H1 (cell line): ENCODE measurements at regions not wholly inside any gene's neighbourhood (a gene's known extent, or its start where the extent isn't known, plus 50 kb on each side); places are given as distances from the start of the nearest gene placed in this dataset.

Source experiments
- CTCF ChIA-PET: fragments of 300-600 bp; sonication (Branson Sonifier 250); formaldehyde crosslinking; loops from one replicate; lab custom pipeline; 2021; ENCODE audit not compliant: partially characterized antibody; lab: Charles Lee
- POLR2A ChIA-PET: fragments of 300-600 bp; sonication (Branson Sonifier 250); formaldehyde crosslinking; loops from one replicate; lab custom pipeline; 2021; ENCODE audit warnings: inconsistent platforms; ENCODE audit not compliant: partially characterized antibody; lab: Charles Lee
- DNase-seq, 2 experiments: peaks; one replicate each; pipeline versions ENCODE4 v3.0.0 to v3.0.0-alpha.2; 2010 to 2022; ENCODE audit warnings: low spot score in 2 of 2, low read depth in 1 of 2, mixed read lengths in 1 of 2
- FAIRE-seq: peaks from 2 replicates; lab custom pipeline; 2011; peaks lifted over from hg19 to GRCh38; lab: Jason Lieb, UNC
- H2AFZ ChIP-seq: 2 replicates; pipeline ENCODE4 v1.8.1; 2012; ENCODE audit warnings: low read length, inconsistent platforms
- H2AK5ac ChIP-seq: 2 replicates; pipeline ENCODE4 v1.6.1; 2013; ENCODE audit warnings: low read depth, low read length
- H2BK120ac ChIP-seq: replicated peaks from 2 replicates; pipeline ENCODE3; 2013; ENCODE audit warnings: low read depth, low read length, inconsistent platforms
- H2BK12ac ChIP-seq: 2 replicates; pipeline ENCODE4 v1.6.1; 2013; ENCODE audit warnings: low read depth, low read length
- H2BK15ac ChIP-seq: 2 replicates; pipeline ENCODE4 v1.6.1; 2013; ENCODE audit warnings: low read length
- H2BK20ac ChIP-seq: 2 replicates; pipeline ENCODE4 v1.6.1; 2013; ENCODE audit warnings: low read length
- H2BK5ac ChIP-seq: 2 replicates; pipeline ENCODE4 v1.6.1; 2013; ENCODE audit warnings: low read depth, low read length
- H3K14ac ChIP-seq: 2 replicates; pipeline ENCODE4 v1.6.1; 2013; ENCODE audit warnings: inconsistent platforms; ENCODE audit not compliant: insufficient read length
- H3K18ac ChIP-seq: 2 replicates; pipeline ENCODE4 v1.6.1; 2013; ENCODE audit warnings: low read length; ENCODE audit errors: extremely low read depth
- H3K23ac ChIP-seq: 2 replicates; pipeline ENCODE4 v1.6.1; 2013; ENCODE audit warnings: inconsistent platforms; ENCODE audit not compliant: insufficient read length
- H3K23me2 ChIP-seq: 2 replicates; pipeline ENCODE4 v1.6.1; 2013; ENCODE audit warnings: low read depth, low read length
- H3K27ac ChIP-seq: 2 replicates; pipeline ENCODE4 v1.6.1; 2011; ENCODE audit warnings: low read depth, low read length, inconsistent platforms
- H3K27me3 ChIP-seq, 4 experiments: replicated peaks in 1 of 4; 1 replicate in 1 of 4; 2 replicates in 3 of 4; pipeline versions ENCODE4 v1.6.1 to v1.8.1; 2011 to 2013; ENCODE audit warnings: low read length in 3 of 4, mild to moderate bottlenecking in 3 of 4, inconsistent platforms in 2 of 4, mixed read lengths in 2 of 4, moderate library complexity in 1 of 4; ENCODE audit not compliant: control insufficient read depth in 3 of 4, insufficient read depth in 3 of 4; ENCODE audit errors: extremely low read depth in 1 of 4
- H3K36me3 ChIP-seq, 4 experiments: 2 replicates each; pipeline versions ENCODE4 v1.6.1 to v1.8.1; 2011 to 2013; ENCODE audit warnings: mild to moderate bottlenecking in 4 of 4, low read length in 3 of 4, moderate library complexity in 2 of 4, control low read depth in 1 of 4, inconsistent platforms in 1 of 4; ENCODE audit not compliant: insufficient read depth in 4 of 4, control insufficient read depth in 2 of 4
- H3K4ac ChIP-seq: replicated peaks from 2 replicates; pipeline ENCODE3; 2013; ENCODE audit warnings: low read length, low read depth, mixed read lengths, inconsistent platforms; ENCODE audit not compliant: insufficient read length
- H3K4me1 ChIP-seq, 4 experiments: replicated peaks in 1 of 4; 1 replicate in 1 of 4; 2 replicates in 3 of 4; pipeline versions ENCODE4 v1.6.1 to v1.8.1; 2011 to 2013; ENCODE audit warnings: low read length in 3 of 4, inconsistent platforms in 2 of 4, mixed read lengths in 1 of 4; ENCODE audit not compliant: insufficient read depth in 4 of 4, control insufficient read depth in 3 of 4
- H3K4me2 ChIP-seq, 2 experiments: 2 replicates each; pipeline versions ENCODE4 v1.6.1 to v1.8.1; 2011 to 2013; ENCODE audit warnings: low read depth in 2 of 2, low read length in 2 of 2, control low read depth in 1 of 2, inconsistent platforms in 1 of 2, mild to moderate bottlenecking in 1 of 2; ENCODE audit not compliant: insufficient read depth in 1 of 2
- H3K4me3 ChIP-seq, 4 experiments: fragments of 200-600, 300-600 bp in 1 of 4; sonication (generic), shearing (Covaris generic), sonication (Bioruptor Twin) in 1 of 4; 2 replicates each; pipeline versions ENCODE4 v1.5.1 to v1.8.1; 2011 to 2016; ENCODE audit warnings: low read length in 4 of 4, low read depth in 3 of 4, control low read depth in 2 of 4, inconsistent platforms in 2 of 4, mild to moderate bottlenecking in 2 of 4, mixed read lengths in 1 of 4, moderate library complexity in 1 of 4; ENCODE audit not compliant: insufficient read depth in 2 of 4; ENCODE audit errors: extremely low read depth in 1 of 4
- H3K56ac ChIP-seq: replicated peaks from 2 replicates; pipeline ENCODE3; 2013; ENCODE audit warnings: low read depth, mild to moderate bottlenecking, mixed read lengths, low read length, inconsistent platforms; ENCODE audit not compliant: insufficient read length
- H3K79me1 ChIP-seq: 2 replicates; pipeline ENCODE4 v1.6.1; 2013; ENCODE audit warnings: low read depth, low read length, control low read depth
- H3K79me2 ChIP-seq, 2 experiments: 2 replicates each; pipeline versions ENCODE4 v1.6.1 to v1.8.1; 2012 to 2013; ENCODE audit warnings: low read length in 2 of 2, mild to moderate bottlenecking in 2 of 2, inconsistent platforms in 1 of 2; ENCODE audit not compliant: insufficient read depth in 2 of 2, control insufficient read depth in 1 of 2
- H3K9ac ChIP-seq, 4 experiments: replicated peaks in 1 of 4; 1 replicate in 1 of 4; 2 replicates in 3 of 4; pipeline versions ENCODE4 v1.6.1 to v1.8.1; 2011 to 2013; ENCODE audit warnings: low read depth in 3 of 4, low read length in 3 of 4, control low read depth in 2 of 4, mild to moderate bottlenecking in 2 of 4, moderate library complexity in 2 of 4, inconsistent platforms in 1 of 4; ENCODE audit errors: extremely low read depth in 1 of 4
- H3K9me3 ChIP-seq, 2 experiments: 2 replicates each; pipeline versions ENCODE4 v1.6.1 to v1.8.1; 2012 to 2013; ENCODE audit warnings: mild to moderate bottlenecking in 2 of 2, moderate library complexity in 2 of 2, control low read depth in 1 of 2, inconsistent platforms in 1 of 2, low read depth in 1 of 2, low read length in 1 of 2, mixed read lengths in 1 of 2; ENCODE audit not compliant: insufficient read depth in 2 of 2
- H4K20me1 ChIP-seq, 2 experiments: replicated peaks in 1 of 2; 2 replicates each; pipeline versions ENCODE3 to v1.8.1; 2011 to 2013; ENCODE audit warnings: inconsistent platforms in 2 of 2, low read length in 2 of 2, mild to moderate bottlenecking in 1 of 2; ENCODE audit not compliant: insufficient read depth in 2 of 2, control insufficient read depth in 1 of 2
- H4K5ac ChIP-seq: 2 replicates; pipeline ENCODE4 v1.6.1; 2013; ENCODE audit warnings: low read length, low read depth, mixed read lengths, inconsistent platforms; ENCODE audit not compliant: insufficient read length
- H4K8ac ChIP-seq: 2 replicates; pipeline ENCODE4 v1.8.0; 2013; ENCODE audit warnings: mild to moderate bottlenecking, moderate library complexity, low read length, inconsistent platforms; ENCODE audit not compliant: insufficient read depth; ENCODE audit errors: extremely low read depth
- H4K91ac ChIP-seq: replicated peaks from 2 replicates; pipeline ENCODE3; 2013; ENCODE audit warnings: low read length, mixed read lengths, inconsistent platforms; ENCODE audit not compliant: insufficient read length
- BCL11A ChIP-seq, 2 experiments: IDR thresholded peaks; one replicate each; pipeline ENCODE4 v1.6.1; 2011; ENCODE audit warnings: low read depth in 2 of 2, low read length in 2 of 2, mild to moderate bottlenecking in 2 of 2
- BRCA1 ChIP-seq: IDR thresholded peaks from 2 replicates; pipeline ENCODE4 v1.6.1; 2012; ENCODE audit warnings: low read depth, low read length, improper control_type of control experiment
- E2F6 ChIP-seq: IDR thresholded peaks from 2 replicates; pipeline ENCODE4 v1.6.1; 2012; ENCODE audit warnings: inconsistent platforms
- EGR1 ChIP-seq: IDR thresholded peaks from 2 replicates; pipeline ENCODE4 v1.6.1; 2011; ENCODE audit warnings: low read depth, low read length, borderline replicate concordance
- EP300 ChIP-seq, 2 experiments: IDR thresholded peaks; 1 replicate in 1 of 2; 2 replicates in 1 of 2; pipeline ENCODE4 v1.6.1; 2011 to 2012; ENCODE audit warnings: low read depth in 2 of 2, low read length in 2 of 2, mild to moderate bottlenecking in 2 of 2, borderline replicate concordance in 1 of 2, inconsistent platforms in 1 of 2, moderate library complexity in 1 of 2
- HDAC6 ChIP-seq: IDR thresholded peaks from one replicate; pipeline ENCODE4 v1.7.1; 2012; ENCODE audit warnings: low read depth, mild to moderate bottlenecking, inconsistent platforms, low read length, moderate library complexity
- KDM5A ChIP-seq: fragments of 200-600 bp; IDR thresholded peaks from 2 replicates; pipeline ENCODE4 v1.7.1; 2012; ENCODE audit warnings: mild to moderate bottlenecking, low read length, inconsistent platforms, mixed read lengths
- MAX ChIP-seq: IDR thresholded peaks from 2 replicates; pipeline ENCODE4 v1.6.1; 2012; ENCODE audit warnings: inconsistent platforms
- TAF1 ChIP-seq: IDR thresholded peaks from 2 replicates; pipeline ENCODE4 v1.6.1; 2011; ENCODE audit warnings: mild to moderate bottlenecking, low read depth, low read length
- TAF7 ChIP-seq: optimal IDR thresholded peaks from 2 replicates; pipeline ENCODE3; 2011; ENCODE audit warnings: low read depth, mild to moderate bottlenecking, inconsistent platforms, low read length, moderate library complexity, borderline replicate concordance
- TEAD4 ChIP-seq: IDR thresholded peaks from 2 replicates; pipeline ENCODE4 v1.6.1; 2012; ENCODE audit warnings: low read depth, low read length, inconsistent platforms, mixed read lengths
- USF2 ChIP-seq: IDR thresholded peaks from 2 replicates; pipeline ENCODE4 v1.6.1; 2011; ENCODE audit warnings: low read length, improper control_type of control experiment
- WGBS, 2 experiments: shearing (Covaris generic) in 1 of 2; methylation state at CpG; one replicate each; pipeline versions ENCODE4 v1.1.6 to v1.1.7; 2013 to 2015; ENCODE audit warnings: low lambda C conversion rate in 2 of 2, mixed read lengths in 2 of 2, inconsistent platforms in 1 of 2, low coverage in 1 of 2, missing lambda C conversion rate in 1 of 2; ENCODE audit not compliant: insufficient replicate concordance in 2 of 2, insufficient coverage in 1 of 2, insufficient read length in 1 of 2; ENCODE audit errors: extremely low coverage in 1 of 2, missing lambda C conversion rate in 1 of 2; 5-methylcytosine and 5-hydroxymethylcytosine counted together

GRCh38 chr18:27621236-27621890 is 436.3 kb upstream of the CHST9 start:
- Histone ChIP-seq H2BK12ac (no peak overlapping the region), H3K23ac (no peak overlapping the region), H3K79me2 (no peaks in the 10 kb centered on the region), H4K8ac (no peak overlapping the region), H3K4me1 (no peaks in the 10 kb centered on the region), H4K91ac (no peak overlapping the region), H3K36me3 (no peaks in the 10 kb centered on the region), H3K4me2 (no peak overlapping the region), H3K23me2 (no peaks in the 10 kb centered on the region), H2AFZ (no peak overlapping the region), H3K79me1 (no peaks in the 10 kb centered on the region), H3K9ac (no peak overlapping the region), H2BK5ac (no peak overlapping the region), H4K20me1 (no peaks in the 10 kb centered on the region), H3K9me3 (no peaks in the 10 kb centered on the region), H2BK20ac (no peak overlapping the region), H3K4me3 (no peak overlapping the region), H3K4ac (no peak overlapping the region), H4K5ac (no peak overlapping the region), H3K14ac (no peak overlapping the region), H2AK5ac (no peak overlapping the region), H3K18ac (no peak overlapping the region), H3K27ac (no peak overlapping the region), H2BK120ac (no peak overlapping the region), H3K56ac (no peak overlapping the region), H3K27me3 (no peaks in the 10 kb centered on the region), H2BK15ac (no peak overlapping the region)
- DNase-seq (no peak), FAIRE-seq (no peak)
- ChIA-PET CTCF (interaction anchor here (0.9 to 3.8 kb wide), 4 partner anchors 13 to 129 kb away, joined by 3 to 22 read pairs (median 4); no protein-coding TSS in a partner anchor), POLR2A (no interaction called here)
- 88% methylated on average over 2 of the region's 2 CpGs; no CpG with 5 or more reads in 1 of the 2 experiments for WGBS, 2 experiments
- TF ChIP-seq E2F6, result no peak
- no peak for TF ChIP-seq TAF1
- no peak for TF ChIP-seq TAF7
- TF ChIP-seq BCL11A (IDR thresholded peaks at IDR 0.05; ENCODE audit: low read depth in 2 of 2, low read length in 2 of 2), result no peak
- no peak for TF ChIP-seq TEAD4
- no peak for TF ChIP-seq BRCA1
- no peak for TF ChIP-seq EP300 (IDR thresholded peaks at IDR 0.05; ENCODE audit: borderline replicate concordance in 1 of 2, low read depth in 2 of 2, low read length in 2 of 2)
- TF ChIP-seq USF2, result no peak
- TF ChIP-seq EGR1, result no peak
- no peak for TF ChIP-seq HDAC6
- TF ChIP-seq MAX, result no peak
- TF ChIP-seq KDM5A, result no peak
